H1 (cell line): ENCODE measurements at regions not wholly inside any gene's neighbourhood (a gene's known extent, or its start where the extent isn't known, plus 50 kb on each side); places are given as distances from the start of the nearest gene placed in this dataset.

Experiments
- POLR2A ChIP-seq, 2 experiments: IDR thresholded peaks; 1 replicate in 1 of 2; 2 replicates in 1 of 2; pipeline ENCODE4 v1.6.1; 2011; ENCODE audit warnings: low read depth in 2 of 2, low read length in 2 of 2, mild to moderate bottlenecking in 2 of 2; ENCODE audit errors: control extremely low read depth in 1 of 2
- TEAD4 ChIP-seq: IDR thresholded peaks from 2 replicates; pipeline ENCODE4 v1.6.1; 2012; ENCODE audit warnings: low read depth, low read length, inconsistent platforms, mixed read lengths
- ZNF274 ChIP-seq: IDR thresholded peaks from 2 replicates; pipeline ENCODE4 v1.7.0; 2012; ENCODE audit warnings: low read length, borderline replicate concordance; ENCODE audit errors: extremely low read depth
- TF ChIP-seq, protein P1 (sequence below): IDR thresholded peaks from 2 replicates; pipeline ENCODE4 v1.6.1; 2012; ENCODE audit warnings: low read length, inconsistent platforms

DNA sequence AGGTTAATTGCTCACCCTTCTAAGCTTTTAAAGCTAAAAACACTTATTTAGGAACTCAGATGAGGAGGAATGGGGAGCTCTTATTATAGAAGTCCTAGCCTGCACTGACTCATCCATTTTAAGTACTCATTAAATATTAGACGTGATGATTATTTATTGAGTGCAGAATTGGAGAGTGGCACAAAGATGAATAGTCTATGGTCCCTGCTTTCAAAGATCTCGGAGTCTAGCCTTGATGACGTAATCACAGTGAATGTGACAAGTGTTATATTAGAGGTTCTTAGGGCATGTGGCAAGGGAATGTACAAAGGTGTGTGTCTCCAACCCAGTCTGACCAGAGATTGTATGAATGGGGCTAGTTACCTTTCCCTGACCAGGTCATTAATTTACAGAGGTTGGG lies 68.7 kb upstream of the CD83 start:
- TF ChIP-seq ZNF274 = no peak
- TF ChIP-seq, protein P1, sequence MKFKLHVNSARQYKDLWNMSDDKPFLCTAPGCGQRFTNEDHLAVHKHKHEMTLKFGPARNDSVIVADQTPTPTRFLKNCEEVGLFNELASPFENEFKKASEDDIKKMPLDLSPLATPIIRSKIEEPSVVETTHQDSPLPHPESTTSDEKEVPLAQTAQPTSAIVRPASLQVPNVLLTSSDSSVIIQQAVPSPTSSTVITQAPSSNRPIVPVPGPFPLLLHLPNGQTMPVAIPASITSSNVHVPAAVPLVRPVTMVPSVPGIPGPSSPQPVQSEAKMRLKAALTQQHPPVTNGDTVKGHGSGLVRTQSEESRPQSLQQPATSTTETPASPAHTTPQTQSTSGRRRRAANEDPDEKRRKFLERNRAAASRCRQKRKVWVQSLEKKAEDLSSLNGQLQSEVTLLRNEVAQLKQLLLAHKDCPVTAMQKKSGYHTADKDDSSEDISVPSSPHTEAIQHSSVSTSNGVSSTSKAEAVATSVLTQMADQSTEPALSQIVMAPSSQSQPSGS = no peak
- no peak for TF ChIP-seq TEAD4
- TF ChIP-seq POLR2A (IDR thresholded peaks at IDR 0.05; ENCODE audit: control extremely low read depth in 1 of 2, low read depth in 2 of 2, low read length in 2 of 2) = no peak
